IMR-90 (cell line): ENCODE measurements at regions not wholly inside any gene's neighbourhood (a gene's known extent, or its start where the extent isn't known, plus 50 kb on each side); places are given as distances from the start of the nearest gene placed in this dataset.

Source experiments
- ATAC-seq: fragments of 200-7000 bp; cut with Tn5 transposase; 2 replicates; pipeline ENCODE4 v1.9.1; 2020; ENCODE audit warnings: low read depth, mild to moderate bottlenecking, moderate library complexity
- BruUV-seq: library from RNA; stranded (reverse); fragments of 400-500 nt; replicated peaks from 2 replicates; lab custom pipeline; 2021; lab: Mats Ljungman, UMichigan
- CTCF ChIA-PET: fragments of 300-600 bp; formaldehyde crosslinking; extraction: SDS; loops from one replicate; lab custom pipeline; 2021; ENCODE audit warnings: antibody characterized with exemption; lab: Yijun Ruan, JAX
- POLR2A ChIA-PET: fragments of 300-600 bp; sonication (Branson Sonifier 250); formaldehyde crosslinking; loops from one replicate; lab custom pipeline; 2022; ENCODE audit warnings: antibody characterized with exemption; ENCODE audit not compliant: unreplicated experiment; lab: Charles Lee
- DNase-seq: peaks from one replicate; pipeline ENCODE4 v3.0.0; 2013
- H2AFZ ChIP-seq: replicated peaks from 2 replicates; pipeline ENCODE3; 2013; ENCODE audit warnings: low read length, mild to moderate bottlenecking; ENCODE audit not compliant: poor library complexity
- H2AK5ac ChIP-seq: 2 replicates; pipeline ENCODE4 v1.6.1; 2013; ENCODE audit warnings: low read depth, low read length, inconsistent platforms
- H2AK9ac ChIP-seq: replicated peaks from 2 replicates; pipeline ENCODE3; 2013; ENCODE audit warnings: mild to moderate bottlenecking, low read depth, low read length, moderate library complexity; ENCODE audit not compliant: poor library complexity
- H2BK120ac ChIP-seq: 2 replicates; pipeline ENCODE4 v1.6.1; 2013; ENCODE audit warnings: low read depth, low read length, inconsistent platforms
- H2BK15ac ChIP-seq: 3 replicates; pipeline ENCODE4 v1.6.1; 2013; ENCODE audit warnings: low read depth, low read length, inconsistent platforms
- H2BK20ac ChIP-seq: 2 replicates; pipeline ENCODE4 v1.6.1; 2013; ENCODE audit warnings: low read depth, mild to moderate bottlenecking, inconsistent platforms, low read length, moderate library complexity
- H2BK5ac ChIP-seq: 2 replicates; pipeline ENCODE4 v1.6.1; 2013; ENCODE audit warnings: mild to moderate bottlenecking, low read depth, low read length, inconsistent platforms; ENCODE audit not compliant: poor library complexity, severe bottlenecking
- H3K14ac ChIP-seq: replicated peaks from 2 replicates; pipeline ENCODE4 v1.6.1; 2013; ENCODE audit warnings: low read depth, low read length, inconsistent platforms
- H3K18ac ChIP-seq: 2 replicates; pipeline ENCODE4 v1.6.1; 2013; ENCODE audit warnings: low read depth, low read length, control low read depth
- H3K23ac ChIP-seq: 2 replicates; pipeline ENCODE4 v1.6.1; 2013; ENCODE audit warnings: low read depth, low read length, inconsistent platforms
- H3K27ac ChIP-seq: 2 replicates; pipeline ENCODE4 v1.5.1; 2013; ENCODE audit warnings: mild to moderate bottlenecking, control low read depth, low read length; ENCODE audit not compliant: insufficient read depth
- H3K27me3 ChIP-seq: 2 replicates; pipeline ENCODE4 v1.6.1; 2013; ENCODE audit warnings: low read length; ENCODE audit not compliant: control insufficient read depth, insufficient read depth
- H3K36me3 ChIP-seq: 2 replicates; pipeline ENCODE4 v1.6.1; 2013; ENCODE audit warnings: low read length, mixed read lengths; ENCODE audit not compliant: control insufficient read depth, insufficient read depth
- H3K4ac ChIP-seq: 2 replicates; pipeline ENCODE4 v1.6.1; 2013; ENCODE audit warnings: low read depth, low read length, inconsistent platforms
- H3K4me1 ChIP-seq: 2 replicates; pipeline ENCODE4 v1.6.1; 2013; ENCODE audit warnings: low read length, mixed read lengths; ENCODE audit not compliant: control insufficient read depth, insufficient read depth
- H3K4me2 ChIP-seq: 2 replicates; pipeline ENCODE4 v1.6.1; 2013; ENCODE audit warnings: low read depth, mild to moderate bottlenecking, control low read depth, low read length, moderate library complexity
- H3K4me3 ChIP-seq: 2 replicates; pipeline ENCODE4 v1.5.1; 2013; ENCODE audit warnings: low read depth, mild to moderate bottlenecking, control low read depth, low read length, moderate library complexity; ENCODE audit not compliant: insufficient read depth
- H3K56ac ChIP-seq: 2 replicates; pipeline ENCODE4 v1.6.1; 2013; ENCODE audit warnings: low read length, inconsistent platforms; ENCODE audit not compliant: insufficient read depth; ENCODE audit errors: extremely low read depth
- H3K79me1 ChIP-seq, 2 experiments: 2 replicates each; pipeline ENCODE4 v1.6.1; 2013; ENCODE audit warnings: low read length in 2 of 2, inconsistent platforms in 1 of 2, low read depth in 1 of 2
- H3K9ac ChIP-seq: 2 replicates; pipeline ENCODE4 v1.6.1; 2013; ENCODE audit warnings: low read depth, low read length, control low read depth
- H3K9me1 ChIP-seq: 2 replicates; pipeline ENCODE4 v1.6.1; 2013; ENCODE audit warnings: low read length, inconsistent platforms; ENCODE audit not compliant: insufficient read depth
- H3K9me3 ChIP-seq: 2 replicates; pipeline ENCODE4 v1.6.1; 2013; ENCODE audit warnings: low read length; ENCODE audit not compliant: control insufficient read depth, insufficient read depth
- H4K20me1 ChIP-seq: 2 replicates; pipeline ENCODE4 v1.6.1; 2013; ENCODE audit warnings: low read length, inconsistent platforms; ENCODE audit not compliant: insufficient read depth
- H4K5ac ChIP-seq: 2 replicates; pipeline ENCODE4 v1.6.1; 2013; ENCODE audit warnings: mild to moderate bottlenecking, low read depth, low read length, control low read depth
- H4K8ac ChIP-seq, 2 experiments: 2 replicates each; pipeline ENCODE4 v1.6.1; 2013; ENCODE audit warnings: low read depth in 2 of 2, low read length in 2 of 2, control low read depth in 1 of 2, inconsistent platforms in 1 of 2
- H4K91ac ChIP-seq: 2 replicates; pipeline ENCODE4 v1.6.1; 2013; ENCODE audit warnings: low read depth, low read length, inconsistent platforms; ENCODE audit not compliant: insufficient read depth
- CEBPB ChIP-seq: IDR thresholded peaks from 2 replicates; pipeline ENCODE4 v1.6.1; 2012; ENCODE audit warnings: low read depth, low read length, improper control_type of control experiment
- POLR2A ChIP-seq: IDR thresholded peaks from 2 replicates; pipeline ENCODE4 v1.6.1; 2012; ENCODE audit warnings: mild to moderate bottlenecking, low read depth, low read length
- WGBS, 2 experiments: methylation state at CpG; one replicate each; pipeline versions ENCODE4 v1.1.5 to v1.1.7; 2013; ENCODE audit warnings: missing lambda C conversion rate in 2 of 2; ENCODE audit not compliant: insufficient read length in 1 of 2; ENCODE audit errors: extremely low coverage in 2 of 2; 5-methylcytosine and 5-hydroxymethylcytosine counted together
- dilution Hi-C: fragments of 300-500 bp; cut with HindIII; formaldehyde crosslinking; loops from one replicate; pipeline ENCODE4 v1.14.3; 2018; ENCODE audit warnings: low sequenced_read_pairs; ENCODE audit not compliant: unreplicated experiment
- in situ Hi-C: fragments of 300-500 bp; cut with MboI; formaldehyde crosslinking; loops from 3 replicates; pipeline ENCODE4 v1.14.3; 2019; ENCODE audit warnings: low sequenced_read_pairs, inconsistent platforms, mixed read lengths
- intact Hi-C: fragments of 100-400 bp; cut with micrococcal nuclease; formaldehyde crosslinking; loops from 2 replicates; pipeline ENCODE4 v1.10.0; 2022

- no TSS peak for BruUV-seq
- no peak overlapping the region for H3K23ac ChIP-seq
- H3K9ac ChIP-seq: no peak overlapping the region
- no peak overlapping the region for H3K27ac ChIP-seq
- H2AK9ac ChIP-seq: no peak overlapping the region
- H4K91ac ChIP-seq: no peak overlapping the region
- no peaks in the 10 kb centered on the region for H3K27me3 ChIP-seq
- H3K18ac ChIP-seq: no peak overlapping the region
- no CpG with 5 or more reads among the region's 6 CpGs for WGBS, 2 experiments
- no peak overlapping the region for H4K5ac ChIP-seq
- TF ChIP-seq POLR2A (no peak), CEBPB (no peak)
- H3K56ac ChIP-seq: no peak overlapping the region
- ChIA-PET CTCF (interaction anchor here (0.6 to 0.7 kb wide), 2 partner anchors 12 to 28 kb away, joined by 3 read pairs; no protein-coding TSS in a partner anchor), POLR2A (no interaction called here)
- H4K20me1 ChIP-seq: no peaks in the 10 kb centered on the region
- H3K9me3 ChIP-seq: no peaks in the 10 kb centered on the region
- no peak for DNase-seq
- in situ Hi-C loops (no loop called here), dilution Hi-C loops (no loop called here), intact Hi-C loops (no loop called here)
- ATAC-seq: no peak
- H3K4ac ChIP-seq: no peak overlapping the region
- H3K14ac ChIP-seq: no peak overlapping the region
- no peak overlapping the region for H2AFZ ChIP-seq
- H2BK120ac ChIP-seq: no peak overlapping the region
- H3K9me1 ChIP-seq: no peaks in the 10 kb centered on the region
- no peaks in the 10 kb centered on the region for H3K4me1 ChIP-seq
- H2BK20ac ChIP-seq: no peak overlapping the region
- H4K8ac ChIP-seq: no peak overlapping the region
- no peak overlapping the region for H2BK5ac ChIP-seq
- no peak overlapping the region for H3K4me2 ChIP-seq
- H2BK15ac ChIP-seq: no peak overlapping the region
- H3K36me3 ChIP-seq: no peaks in the 10 kb centered on the region
- no peaks in the 10 kb centered on the region for H3K79me1 ChIP-seq
- no peak overlapping the region for H2AK5ac ChIP-seq
- no peak overlapping the region for H3K4me3 ChIP-seq
Measured at GRCh38 chr6:21325201-21325856, 268.2 kb upstream of the SOX4 start.
